ENCODE measurements at regions not wholly inside any gene's neighbourhood (a gene's known extent, or its start where the extent isn't known, plus 50 kb on each side); places are given as distances from the start of the nearest gene placed in this dataset.

DNA sequence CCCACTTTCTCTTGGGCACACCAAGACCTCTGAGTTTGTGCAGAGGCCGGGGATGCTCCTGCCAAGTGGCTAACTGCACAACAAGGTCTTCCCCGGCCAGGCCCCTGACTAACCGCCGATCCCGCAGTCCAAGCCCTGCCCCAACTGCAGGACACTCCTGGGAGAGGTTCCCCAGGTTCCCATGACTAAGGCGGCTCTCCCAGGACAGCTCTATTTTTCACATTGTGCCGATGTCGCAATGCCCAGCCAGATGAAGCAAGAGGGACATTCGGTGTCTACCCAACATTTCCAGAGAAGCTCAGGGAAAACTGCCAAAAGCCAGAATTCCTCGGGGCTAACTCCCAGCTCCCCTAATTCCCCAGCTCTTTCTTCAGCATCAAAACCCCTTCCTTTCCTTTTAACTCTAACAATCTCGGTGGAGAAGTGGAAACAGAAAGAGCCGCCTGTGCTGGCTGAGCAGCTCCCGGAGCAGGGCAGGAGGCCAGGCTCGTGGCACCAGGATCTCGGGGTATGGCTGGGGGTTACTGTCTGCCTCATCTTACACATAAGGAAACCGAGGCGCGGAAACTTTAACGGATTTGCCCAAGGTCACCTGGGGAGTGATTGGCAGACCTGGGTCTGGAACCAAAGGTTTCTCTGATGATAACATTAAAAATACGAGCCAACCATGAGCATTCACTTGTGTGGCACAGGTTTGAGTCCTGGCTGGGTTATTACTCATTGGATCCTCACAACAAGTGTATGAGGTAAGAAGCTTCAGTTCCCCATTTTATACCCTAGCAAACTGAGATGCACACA lies 318.2 kb downstream of the BCL11B start:
- in situ Hi-C loops (cut with MboI): no loop called here
- H3K9me3 ChIP-seq (ENCODE audit: low read depth): no peaks in the 10 kb centered on the region
- peak overlapping the region; percentile 10; the same call in 1 of the 2 replicates for H3K4me3 ChIP-seq
- whole genome bisulfite sequencing, 2 experiments (ENCODE audit: low coverage in 1 of 2, low lambda C conversion rate in 2 of 2, missing lambda C conversion rate in 2 of 2): 22 to 23% methylated on average over 20 of the region's 20 CpGs
- no peak overlapping the region for H3K9ac ChIP-seq
- H3K4me1 ChIP-seq (ENCODE audit: insufficient read depth): peaks cover 9% of the 10 kb centered on the region
- H3K79me2 ChIP-seq (ENCODE audit: insufficient read depth): no peaks in the 10 kb centered on the region
- no peaks in the 10 kb centered on the region; the same call in 1 of the 2 replicates for H3K27me3 ChIP-seq (replicated peaks; ENCODE audit: insufficient read depth)
- H4K20me1 ChIP-seq (ENCODE audit: insufficient read depth): no peaks in the 10 kb centered on the region
- H3K36me3 ChIP-seq (ENCODE audit: low read depth): no peaks in the 10 kb centered on the region
- no peak for TF ChIP-seq EZH2 (IDR thresholded peaks at IDR 0.05; ENCODE audit: insufficient read depth, poor library complexity, severe bottlenecking)
- no peak for TF ChIP-seq EZH2phosphoT487 (IDR thresholded peaks at IDR 0.05; ENCODE audit: insufficient read depth, low read depth)
- H2AFZ ChIP-seq: no peak overlapping the region
- H3K9me2 ChIP-seq (ENCODE audit: insufficient read depth): no peaks in the 10 kb centered on the region
- DNase-seq: peak; percentile 86
- no peak overlapping the region for H3K27ac ChIP-seq
- peaks cover 11% of the 10 kb centered on the region; the same call in 1 of the 2 replicates for H3F3A ChIP-seq (ENCODE audit: insufficient read depth)
- H3K4me2 ChIP-seq (ENCODE audit: unreplicated experiment): peak overlapping the region; percentile 36

DNA sequence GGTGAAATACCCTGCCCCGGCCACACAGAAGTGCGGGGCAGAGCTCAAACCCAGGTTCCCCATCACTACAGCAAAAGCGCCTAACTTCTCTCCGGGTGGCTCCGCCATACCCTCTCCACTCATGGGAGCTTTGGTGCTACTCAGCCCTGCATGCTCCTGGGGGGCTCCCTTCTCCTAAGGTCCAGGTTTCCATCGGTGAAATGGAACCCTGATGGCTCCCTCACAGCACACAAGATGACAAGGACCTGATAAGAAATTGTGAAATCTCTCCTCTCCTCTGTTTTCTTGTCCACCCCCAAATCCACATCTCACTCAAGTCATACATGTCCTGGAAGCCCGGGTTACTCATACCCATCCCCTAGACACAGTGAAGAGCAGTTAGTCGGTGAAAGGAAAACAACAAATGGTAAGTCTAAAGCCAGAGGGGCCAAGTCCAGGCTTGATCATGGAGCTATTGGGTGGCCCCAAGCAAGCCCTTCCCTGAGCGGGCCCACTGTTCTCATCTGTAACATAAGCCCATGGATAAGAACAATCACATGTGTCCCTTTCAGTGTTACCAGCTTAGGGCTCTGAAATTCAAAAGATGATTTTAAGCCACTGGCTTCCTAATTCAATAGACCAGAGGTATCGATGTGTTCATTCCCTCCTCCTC lies 317.5 kb downstream of the BCL11B start:
- Histone ChIP-seq H2AFZ (no peak overlapping the region), H3K4me3 (no peak overlapping the region), H3K27ac (no peak overlapping the region), H4K20me1 (ENCODE audit: insufficient read depth) (no peaks in the 10 kb centered on the region), H3K9ac (no peak overlapping the region), H3K36me3 (ENCODE audit: low read depth) (no peaks in the 10 kb centered on the region), H3K27me3 (replicated peaks; ENCODE audit: insufficient read depth) (no peaks in the 10 kb centered on the region; the same call in 1 of the 2 replicates), H3F3A (ENCODE audit: insufficient read depth) (peaks cover 11% of the 10 kb centered on the region; the same call in 1 of the 2 replicates), H3K4me1 (ENCODE audit: insufficient read depth) (peaks cover 9% of the 10 kb centered on the region), H3K4me2 (ENCODE audit: unreplicated experiment) (no peak overlapping the region), H3K79me2 (ENCODE audit: insufficient read depth) (no peaks in the 10 kb centered on the region), H3K9me2 (ENCODE audit: insufficient read depth) (no peaks in the 10 kb centered on the region), H3K9me3 (ENCODE audit: low read depth) (no peaks in the 10 kb centered on the region)
- in situ Hi-C loops (cut with MboI): no loop called here
- no peak for DNase-seq
- 88 to 93% methylated on average over 10 of the region's 10 CpGs for WGBS, 2 experiments (ENCODE audit: low coverage in 1 of 2, low lambda C conversion rate in 2 of 2, missing lambda C conversion rate in 2 of 2)
- TF ChIP-seq EZH2 (IDR thresholded peaks at IDR 0.05; ENCODE audit: insufficient read depth, poor library complexity, severe bottlenecking): no peak

DNA sequence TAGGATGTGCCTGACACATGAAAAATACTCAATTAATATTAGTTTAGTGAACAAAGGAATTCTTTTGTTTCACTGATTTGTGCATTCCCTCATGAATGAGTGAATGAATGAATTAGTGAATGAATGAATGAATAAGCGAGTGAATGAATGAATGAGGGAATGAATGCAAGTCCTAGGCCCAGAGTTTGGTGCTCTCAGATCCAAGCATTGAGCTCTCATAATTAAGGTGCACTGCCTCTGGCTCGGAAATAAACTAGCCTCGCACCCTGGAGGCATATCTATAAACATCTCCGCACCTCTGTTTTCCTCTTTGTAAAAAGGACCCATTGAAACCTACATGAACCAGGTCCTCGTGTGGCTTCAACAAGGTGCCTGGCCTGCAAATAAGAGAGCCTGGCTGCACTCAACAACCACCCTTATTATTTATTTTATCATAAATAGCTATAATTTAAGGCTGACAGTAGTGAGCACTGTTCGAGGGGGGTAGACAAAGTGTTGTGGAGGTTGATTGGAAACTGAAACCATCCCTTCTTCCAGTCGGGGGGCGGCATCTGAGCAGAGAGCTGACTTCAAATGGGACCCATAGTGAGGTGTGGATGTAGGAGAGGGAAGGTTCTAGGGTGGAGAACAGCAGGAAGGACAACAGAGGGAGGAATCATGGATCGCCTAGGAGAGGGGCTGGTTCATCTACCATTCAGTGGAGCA lies 316.8 kb downstream of the BCL11B start:
- peaks cover 11% of the 10 kb centered on the region; the same call in 1 of the 2 replicates for H3F3A ChIP-seq (ENCODE audit: insufficient read depth)
- 71 to 73% methylated on average over 9 of the region's 9 CpGs for WGBS, 2 experiments (ENCODE audit: low coverage in 1 of 2, low lambda C conversion rate in 2 of 2, missing lambda C conversion rate in 2 of 2)
- H3K36me3 ChIP-seq (ENCODE audit: low read depth): no peaks in the 10 kb centered on the region
- no peaks in the 10 kb centered on the region for H3K9me2 ChIP-seq (ENCODE audit: insufficient read depth)
- no peak overlapping the region for H3K9ac ChIP-seq
- peaks cover 9% of the 10 kb centered on the region for H3K4me1 ChIP-seq (ENCODE audit: insufficient read depth)
- H3K27ac ChIP-seq: no peak overlapping the region
- H3K27me3 ChIP-seq (replicated peaks; ENCODE audit: insufficient read depth): no peaks in the 10 kb centered on the region; the same call in 1 of the 2 replicates
- H4K20me1 ChIP-seq (ENCODE audit: insufficient read depth): no peaks in the 10 kb centered on the region
- no peaks in the 10 kb centered on the region for H3K79me2 ChIP-seq (ENCODE audit: insufficient read depth)
- H2AFZ ChIP-seq: no peak overlapping the region
- H3K9me3 ChIP-seq (ENCODE audit: low read depth): no peaks in the 10 kb centered on the region
- TF ChIP-seq EZH2 (IDR thresholded peaks at IDR 0.05; ENCODE audit: insufficient read depth, poor library complexity, severe bottlenecking) (no peak), EZH2phosphoT487 (IDR thresholded peaks at IDR 0.05; ENCODE audit: insufficient read depth, low read depth) (no peak)
- no peak overlapping the region for H3K4me2 ChIP-seq (ENCODE audit: unreplicated experiment)
- DNase-seq: no peak
- in situ Hi-C loops (cut with MboI): no loop called here
- no peak overlapping the region for H3K4me3 ChIP-seq

GRCh38 chr14:98955741-98956070 lies 316.3 kb downstream of the BCL11B start:
- 88 to 99% methylated on average over 5 of the region's 5 CpGs for WGBS, 2 experiments (ENCODE audit: low coverage in 1 of 2, low lambda C conversion rate in 2 of 2, missing lambda C conversion rate in 2 of 2)

More at GRCh38 chr14:98955741-98956070, 316.3 kb downstream of the BCL11B start:
- H2AFZ ChIP-seq: no peak overlapping the region
- TF ChIP-seq EZH2phosphoT487 (IDR thresholded peaks at IDR 0.05; ENCODE audit: insufficient read depth, low read depth): no peak
- TF ChIP-seq EZH2 (IDR thresholded peaks at IDR 0.05; ENCODE audit: insufficient read depth, poor library complexity, severe bottlenecking): no peak
- H3K36me3 ChIP-seq (ENCODE audit: low read depth): no peaks in the 10 kb centered on the region
- DNase-seq: no peak
- in situ Hi-C loops (cut with MboI): no loop called here
- no peaks in the 10 kb centered on the region; the same call in 1 of the 2 replicates for H3K27me3 ChIP-seq (replicated peaks; ENCODE audit: insufficient read depth)
- no peak overlapping the region for H3K4me3 ChIP-seq
- no peak overlapping the region for H3K9ac ChIP-seq
- no peaks in the 10 kb centered on the region for H3K9me3 ChIP-seq (ENCODE audit: low read depth)
- H4K20me1 ChIP-seq (ENCODE audit: insufficient read depth): no peaks in the 10 kb centered on the region
- H3K4me1 ChIP-seq (ENCODE audit: insufficient read depth): peaks cover 9% of the 10 kb centered on the region
- H3K4me2 ChIP-seq (ENCODE audit: unreplicated experiment): no peak overlapping the region
- no peaks in the 10 kb centered on the region for H3K9me2 ChIP-seq (ENCODE audit: insufficient read depth)
- H3K79me2 ChIP-seq (ENCODE audit: insufficient read depth): no peaks in the 10 kb centered on the region
- H3K27ac ChIP-seq: no peak overlapping the region
- H3F3A ChIP-seq (ENCODE audit: insufficient read depth): peaks cover 11% of the 10 kb centered on the region; the same call in 1 of the 2 replicates

Data from GM23248 (cell line).